SK-N-MC (cell line): ENCODE measurements at regions not wholly inside any gene's neighbourhood (a gene's known extent, or its start where the extent isn't known, plus 50 kb on each side); places are given as distances from the start of the nearest gene placed in this dataset.

Experiments used
- EZH2 ChIP-seq: fragments of 200-600 bp; sonication (generic); IDR thresholded peaks from one replicate; pipeline ENCODE4 v1.6.1; 2017; ENCODE audit warnings: antibody characterized with exemption
- FOXP2 ChIP-seq: optimal IDR thresholded peaks from 2 replicates; pipeline ENCODE3; 2011; ENCODE audit warnings: mild to moderate bottlenecking, moderate library complexity; ENCODE audit not compliant: insufficient read depth; ENCODE audit errors: extremely low read length, control extremely low read depth
- POLR2AphosphoS5 ChIP-seq: IDR thresholded peaks from 2 replicates; pipeline ENCODE4 v1.6.1; 2012; ENCODE audit warnings: mild to moderate bottlenecking, low read depth, low read length, borderline replicate concordance

- TF ChIP-seq POLR2AphosphoS5, result no peak
- no peak for TF ChIP-seq FOXP2
- TF ChIP-seq EZH2, result no peak
Observed at GRCh38 chr12:107400686-107401447, 284.7 kb upstream of the PWP1 start.
